GM19025 (cell line): ENCODE measurements at regions not wholly inside any gene's neighbourhood (a gene's known extent, or its start where the extent isn't known, plus 50 kb on each side); places are given as distances from the start of the nearest gene placed in this dataset.
"Not testable (repeated sequence)": the region's sequence is repeated elsewhere in the genome, so short reads cannot be mapped to it uniquely, and the experiment has no call there.

Experiments used
- ATAC-seq: cut with Tn5 transposase; IDR thresholded peaks from one replicate; pipeline ENCODE4 v1.9.1; 2021; ENCODE audit warnings: mild to moderate bottlenecking, low read depth, moderate library complexity; ENCODE audit not compliant: unreplicated experiment

DNA sequence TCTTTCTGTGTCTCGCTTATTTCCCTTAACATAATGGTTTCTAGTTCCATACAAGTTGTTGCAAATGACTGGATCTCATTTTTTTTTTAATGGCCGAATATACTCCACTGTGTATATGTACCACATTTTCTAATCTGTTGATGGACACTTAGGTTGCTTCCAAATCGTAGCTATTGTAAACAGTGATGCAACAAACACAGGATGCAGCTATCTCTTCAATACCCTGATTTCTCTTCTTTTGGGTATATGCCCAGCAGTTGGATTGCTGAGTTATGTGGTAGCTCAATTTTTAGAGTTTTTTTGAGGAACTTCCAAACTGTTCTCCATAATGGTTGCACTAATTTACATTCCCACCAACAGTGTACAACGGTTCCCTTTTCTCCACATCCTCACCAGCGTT lies 100.4 kb upstream of the CHORDC1 start:
- no peak for ATAC-seq

- ATAC-seq, result no peak
These were observed 98.2 kb upstream of the CHORDC1 start for GRCh38 chr11:90321018-90321417.

GRCh38 chr11:90318651-90319050 lies 95.8 kb upstream of the CHORDC1 start:
- ATAC-seq, result no peak

GRCh38 chr11:90310210-90310609 lies 87.4 kb upstream of the CHORDC1 start:
- ATAC-seq, result no peak

GRCh38 chr11:90309693-90310092 lies 86.8 kb upstream of the CHORDC1 start:
- ATAC-seq, result no peak

DNA sequence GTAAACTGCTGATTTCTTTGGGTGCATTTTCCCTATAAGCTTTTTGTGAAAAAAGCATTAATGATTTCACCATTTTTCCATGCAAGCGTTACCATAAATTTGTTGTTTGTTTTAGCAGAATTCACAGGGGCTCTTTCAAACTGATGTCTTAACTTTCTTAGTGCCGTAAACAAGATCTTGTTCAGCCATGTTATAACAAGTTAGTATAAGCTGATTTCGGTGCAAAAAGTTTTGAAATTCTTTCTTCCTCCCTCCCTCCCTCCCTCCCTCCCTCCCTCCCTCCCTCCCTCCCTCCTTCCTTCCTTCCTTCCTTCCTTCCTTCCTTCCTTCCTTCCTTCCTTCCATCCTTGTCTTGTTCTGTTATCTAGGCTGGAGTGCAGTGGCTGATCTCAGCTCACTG lies 71.7 kb upstream of the CHORDC1 start:
- no peak for ATAC-seq

DNA sequence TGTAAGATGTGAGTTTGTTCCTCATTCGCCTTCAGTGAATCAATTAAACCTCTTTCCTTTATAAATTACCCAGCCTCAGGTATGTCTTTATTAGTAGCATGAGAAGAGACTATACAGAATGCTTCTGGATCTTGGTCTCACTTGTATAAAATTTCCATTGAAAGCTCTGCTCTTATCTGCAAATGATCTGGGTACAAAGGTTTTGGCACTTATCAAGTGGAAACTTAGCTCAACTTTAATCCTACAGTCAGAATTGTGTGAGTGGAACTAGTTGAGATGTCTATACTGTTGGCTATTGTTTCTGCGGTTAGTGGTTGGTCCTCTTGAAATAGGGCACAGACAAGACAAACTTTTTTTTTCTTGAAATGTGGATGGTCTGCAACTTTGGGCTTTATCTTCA lies 71.2 kb upstream of the CHORDC1 start:
- no peak for ATAC-seq

DNA sequence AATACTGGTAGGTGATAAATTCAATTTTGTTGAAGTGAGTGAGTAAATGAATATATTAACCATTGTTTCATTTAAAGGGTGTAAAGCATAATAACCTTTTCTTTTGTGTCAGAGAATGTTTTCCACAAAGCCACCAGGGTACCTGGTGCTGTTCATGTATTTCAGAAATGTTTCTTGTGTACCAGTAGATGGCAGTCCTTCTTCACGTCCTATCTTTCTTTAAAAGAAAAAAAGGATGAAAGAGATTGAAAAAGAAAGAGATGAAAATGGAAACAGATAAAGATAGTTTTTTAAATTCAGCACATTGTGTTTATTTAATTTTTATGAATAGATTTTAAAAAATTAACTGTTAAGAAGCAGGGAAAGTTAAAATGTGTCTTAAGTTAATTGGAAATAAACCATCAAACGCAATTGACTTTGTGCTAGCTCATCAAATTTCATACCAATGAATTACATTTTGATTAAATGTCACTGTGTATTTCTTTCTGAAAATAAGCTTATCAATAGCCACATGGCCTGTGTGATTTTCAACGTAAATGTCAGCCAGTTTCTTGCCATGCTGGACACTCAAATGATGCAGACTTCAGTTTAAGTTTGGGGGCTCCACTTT lies 65.5 kb upstream of the CHORDC1 start:
- ATAC-seq, result no peak

DNA sequence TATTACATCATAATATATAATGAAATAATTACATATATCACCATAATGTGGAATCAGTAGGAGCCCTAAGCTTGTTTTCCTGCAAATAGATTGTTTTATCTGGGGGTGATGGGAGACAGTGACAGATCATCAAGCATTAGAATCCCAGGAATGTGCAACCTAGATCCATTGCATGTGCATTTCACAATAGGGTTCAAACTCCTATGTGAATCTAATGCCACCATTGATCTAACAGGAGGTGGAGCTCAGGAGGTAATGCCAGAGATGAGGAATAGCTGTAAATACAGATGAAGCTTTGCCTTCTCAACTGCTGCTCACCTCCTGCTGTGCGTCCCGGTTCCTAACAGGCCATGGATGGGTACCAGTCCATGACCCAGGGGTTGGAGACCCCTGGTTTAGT lies 63.8 kb upstream of the CHORDC1 start:
- ATAC-seq, result no peak

GRCh38 chr11:90284171-90284570 lies 61.3 kb upstream of the CHORDC1 start:
- ATAC-seq, result no peak

DNA sequence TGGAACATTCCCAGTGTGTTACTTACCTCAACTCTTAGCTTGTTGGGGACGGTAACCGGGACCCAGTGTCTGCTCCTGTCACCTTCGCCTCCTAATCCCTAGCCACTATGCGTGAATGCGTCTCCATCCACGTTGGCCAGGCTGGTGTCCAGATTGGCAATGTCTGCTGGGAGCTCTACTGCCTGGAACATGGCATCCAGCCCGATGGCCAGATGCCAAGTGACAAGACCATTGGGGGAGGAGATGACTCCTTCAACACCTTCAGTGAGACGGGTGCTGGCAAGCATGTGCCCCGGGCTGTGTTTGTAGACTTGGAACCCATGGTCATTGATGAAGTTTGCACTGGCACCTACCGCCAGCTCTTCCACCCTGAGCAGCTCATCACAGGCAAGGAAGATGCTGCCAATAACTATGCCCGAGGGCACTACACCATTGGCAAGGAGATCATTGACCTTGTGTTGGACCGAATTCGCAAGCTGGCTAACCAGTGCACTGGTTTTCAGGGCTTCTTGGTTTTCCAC lies 59.8 kb upstream of the CHORDC1 start:
- ATAC-seq, result not testable (repeated sequence)

GRCh38 chr11:90274362-90274761 lies 51.5 kb upstream of the CHORDC1 start:
- ATAC-seq, result no peak
